H1 (cell line): ENCODE measurements at regions not wholly inside any gene's neighbourhood (a gene's known extent, or its start where the extent isn't known, plus 50 kb on each side); places are given as distances from the start of the nearest gene placed in this dataset.

ENCODE experiments used
- CTCF ChIA-PET: fragments of 300-600 bp; sonication (Branson Sonifier 250); formaldehyde crosslinking; loops from one replicate; lab custom pipeline; 2021; ENCODE audit not compliant: partially characterized antibody; lab: Charles Lee
- POLR2A ChIA-PET: fragments of 300-600 bp; sonication (Branson Sonifier 250); formaldehyde crosslinking; loops from one replicate; lab custom pipeline; 2021; ENCODE audit warnings: inconsistent platforms; ENCODE audit not compliant: partially characterized antibody; lab: Charles Lee
- DNase-seq, 2 experiments: peaks; one replicate each; pipeline versions ENCODE4 v3.0.0 to v3.0.0-alpha.2; 2010 to 2022; ENCODE audit warnings: low spot score in 2 of 2, low read depth in 1 of 2, mixed read lengths in 1 of 2
- FAIRE-seq: peaks from 2 replicates; lab custom pipeline; 2011; peaks lifted over from hg19 to GRCh38; lab: Jason Lieb, UNC
- H2AFZ ChIP-seq: 2 replicates; pipeline ENCODE4 v1.8.1; 2012; ENCODE audit warnings: low read length, inconsistent platforms
- H2AK5ac ChIP-seq: 2 replicates; pipeline ENCODE4 v1.6.1; 2013; ENCODE audit warnings: low read depth, low read length
- H2BK120ac ChIP-seq: replicated peaks from 2 replicates; pipeline ENCODE3; 2013; ENCODE audit warnings: low read depth, low read length, inconsistent platforms
- H2BK12ac ChIP-seq: 2 replicates; pipeline ENCODE4 v1.6.1; 2013; ENCODE audit warnings: low read depth, low read length
- H2BK15ac ChIP-seq: 2 replicates; pipeline ENCODE4 v1.6.1; 2013; ENCODE audit warnings: low read length
- H2BK20ac ChIP-seq: 2 replicates; pipeline ENCODE4 v1.6.1; 2013; ENCODE audit warnings: low read length
- H2BK5ac ChIP-seq: 2 replicates; pipeline ENCODE4 v1.6.1; 2013; ENCODE audit warnings: low read depth, low read length
- H3K14ac ChIP-seq: 2 replicates; pipeline ENCODE4 v1.6.1; 2013; ENCODE audit warnings: inconsistent platforms; ENCODE audit not compliant: insufficient read length
- H3K18ac ChIP-seq: 2 replicates; pipeline ENCODE4 v1.6.1; 2013; ENCODE audit warnings: low read length; ENCODE audit errors: extremely low read depth
- H3K23ac ChIP-seq: 2 replicates; pipeline ENCODE4 v1.6.1; 2013; ENCODE audit warnings: inconsistent platforms; ENCODE audit not compliant: insufficient read length
- H3K23me2 ChIP-seq: 2 replicates; pipeline ENCODE4 v1.6.1; 2013; ENCODE audit warnings: low read depth, low read length
- H3K27ac ChIP-seq: 2 replicates; pipeline ENCODE4 v1.6.1; 2011; ENCODE audit warnings: low read depth, low read length, inconsistent platforms
- H3K27me3 ChIP-seq, 4 experiments: replicated peaks in 1 of 4; 1 replicate in 1 of 4; 2 replicates in 3 of 4; pipeline versions ENCODE4 v1.6.1 to v1.8.1; 2011 to 2013; ENCODE audit warnings: low read length in 3 of 4, mild to moderate bottlenecking in 3 of 4, inconsistent platforms in 2 of 4, mixed read lengths in 2 of 4, moderate library complexity in 1 of 4; ENCODE audit not compliant: control insufficient read depth in 3 of 4, insufficient read depth in 3 of 4; ENCODE audit errors: extremely low read depth in 1 of 4
- H3K36me3 ChIP-seq, 4 experiments: 2 replicates each; pipeline versions ENCODE4 v1.6.1 to v1.8.1; 2011 to 2013; ENCODE audit warnings: mild to moderate bottlenecking in 4 of 4, low read length in 3 of 4, moderate library complexity in 2 of 4, control low read depth in 1 of 4, inconsistent platforms in 1 of 4; ENCODE audit not compliant: insufficient read depth in 4 of 4, control insufficient read depth in 2 of 4
- H3K4ac ChIP-seq: replicated peaks from 2 replicates; pipeline ENCODE3; 2013; ENCODE audit warnings: low read length, low read depth, mixed read lengths, inconsistent platforms; ENCODE audit not compliant: insufficient read length
- H3K4me1 ChIP-seq, 4 experiments: replicated peaks in 1 of 4; 1 replicate in 1 of 4; 2 replicates in 3 of 4; pipeline versions ENCODE4 v1.6.1 to v1.8.1; 2011 to 2013; ENCODE audit warnings: low read length in 3 of 4, inconsistent platforms in 2 of 4, mixed read lengths in 1 of 4; ENCODE audit not compliant: insufficient read depth in 4 of 4, control insufficient read depth in 3 of 4
- H3K4me2 ChIP-seq, 2 experiments: 2 replicates each; pipeline versions ENCODE4 v1.6.1 to v1.8.1; 2011 to 2013; ENCODE audit warnings: low read depth in 2 of 2, low read length in 2 of 2, control low read depth in 1 of 2, inconsistent platforms in 1 of 2, mild to moderate bottlenecking in 1 of 2; ENCODE audit not compliant: insufficient read depth in 1 of 2
- H3K4me3 ChIP-seq, 4 experiments: fragments of 200-600, 300-600 bp in 1 of 4; sonication (generic), shearing (Covaris generic), sonication (Bioruptor Twin) in 1 of 4; 2 replicates each; pipeline versions ENCODE4 v1.5.1 to v1.8.1; 2011 to 2016; ENCODE audit warnings: low read length in 4 of 4, low read depth in 3 of 4, control low read depth in 2 of 4, inconsistent platforms in 2 of 4, mild to moderate bottlenecking in 2 of 4, mixed read lengths in 1 of 4, moderate library complexity in 1 of 4; ENCODE audit not compliant: insufficient read depth in 2 of 4; ENCODE audit errors: extremely low read depth in 1 of 4
- H3K56ac ChIP-seq: replicated peaks from 2 replicates; pipeline ENCODE3; 2013; ENCODE audit warnings: low read depth, mild to moderate bottlenecking, mixed read lengths, low read length, inconsistent platforms; ENCODE audit not compliant: insufficient read length
- H3K79me1 ChIP-seq: 2 replicates; pipeline ENCODE4 v1.6.1; 2013; ENCODE audit warnings: low read depth, low read length, control low read depth
- H3K79me2 ChIP-seq, 2 experiments: 2 replicates each; pipeline versions ENCODE4 v1.6.1 to v1.8.1; 2012 to 2013; ENCODE audit warnings: low read length in 2 of 2, mild to moderate bottlenecking in 2 of 2, inconsistent platforms in 1 of 2; ENCODE audit not compliant: insufficient read depth in 2 of 2, control insufficient read depth in 1 of 2
- H3K9ac ChIP-seq, 4 experiments: replicated peaks in 1 of 4; 1 replicate in 1 of 4; 2 replicates in 3 of 4; pipeline versions ENCODE4 v1.6.1 to v1.8.1; 2011 to 2013; ENCODE audit warnings: low read depth in 3 of 4, low read length in 3 of 4, control low read depth in 2 of 4, mild to moderate bottlenecking in 2 of 4, moderate library complexity in 2 of 4, inconsistent platforms in 1 of 4; ENCODE audit errors: extremely low read depth in 1 of 4
- H3K9me3 ChIP-seq, 2 experiments: 2 replicates each; pipeline versions ENCODE4 v1.6.1 to v1.8.1; 2012 to 2013; ENCODE audit warnings: mild to moderate bottlenecking in 2 of 2, moderate library complexity in 2 of 2, control low read depth in 1 of 2, inconsistent platforms in 1 of 2, low read depth in 1 of 2, low read length in 1 of 2, mixed read lengths in 1 of 2; ENCODE audit not compliant: insufficient read depth in 2 of 2
- H4K20me1 ChIP-seq, 2 experiments: replicated peaks in 1 of 2; 2 replicates each; pipeline versions ENCODE3 to v1.8.1; 2011 to 2013; ENCODE audit warnings: inconsistent platforms in 2 of 2, low read length in 2 of 2, mild to moderate bottlenecking in 1 of 2; ENCODE audit not compliant: insufficient read depth in 2 of 2, control insufficient read depth in 1 of 2
- H4K5ac ChIP-seq: 2 replicates; pipeline ENCODE4 v1.6.1; 2013; ENCODE audit warnings: low read length, low read depth, mixed read lengths, inconsistent platforms; ENCODE audit not compliant: insufficient read length
- H4K8ac ChIP-seq: 2 replicates; pipeline ENCODE4 v1.8.0; 2013; ENCODE audit warnings: mild to moderate bottlenecking, moderate library complexity, low read length, inconsistent platforms; ENCODE audit not compliant: insufficient read depth; ENCODE audit errors: extremely low read depth
- H4K91ac ChIP-seq: replicated peaks from 2 replicates; pipeline ENCODE3; 2013; ENCODE audit warnings: low read length, mixed read lengths, inconsistent platforms; ENCODE audit not compliant: insufficient read length
- JUN ChIP-seq: IDR thresholded peaks from 2 replicates; pipeline ENCODE4 v1.6.1; 2011; ENCODE audit warnings: low read depth, mild to moderate bottlenecking, improper control_type of control experiment, low read length
- JUND ChIP-seq: IDR thresholded peaks from 2 replicates; pipeline ENCODE4 v1.6.1; 2011; ENCODE audit warnings: mild to moderate bottlenecking, improper control_type of control experiment, low read length
- POLR2A ChIP-seq, 2 experiments: IDR thresholded peaks; 1 replicate in 1 of 2; 2 replicates in 1 of 2; pipeline ENCODE4 v1.6.1; 2011; ENCODE audit warnings: low read depth in 2 of 2, low read length in 2 of 2, mild to moderate bottlenecking in 2 of 2; ENCODE audit errors: control extremely low read depth in 1 of 2
- RNF2 ChIP-seq: fragments of 200-900, 300-1000 bp; sonication (generic); IDR thresholded peaks from 2 replicates; pipeline ENCODE4 v1.7.1; 2016; ENCODE audit warnings: borderline replicate concordance, low read depth, mild to moderate bottlenecking, antibody characterized with exemption, low read length; ENCODE audit not compliant: poor library complexity, severe bottlenecking; ENCODE audit errors: missing control alignments
- WGBS, 2 experiments: shearing (Covaris generic) in 1 of 2; methylation state at CpG; one replicate each; pipeline versions ENCODE4 v1.1.6 to v1.1.7; 2013 to 2015; ENCODE audit warnings: low lambda C conversion rate in 2 of 2, mixed read lengths in 2 of 2, inconsistent platforms in 1 of 2, low coverage in 1 of 2, missing lambda C conversion rate in 1 of 2; ENCODE audit not compliant: insufficient replicate concordance in 2 of 2, insufficient coverage in 1 of 2, insufficient read length in 1 of 2; ENCODE audit errors: extremely low coverage in 1 of 2, missing lambda C conversion rate in 1 of 2; 5-methylcytosine and 5-hydroxymethylcytosine counted together

DNA sequence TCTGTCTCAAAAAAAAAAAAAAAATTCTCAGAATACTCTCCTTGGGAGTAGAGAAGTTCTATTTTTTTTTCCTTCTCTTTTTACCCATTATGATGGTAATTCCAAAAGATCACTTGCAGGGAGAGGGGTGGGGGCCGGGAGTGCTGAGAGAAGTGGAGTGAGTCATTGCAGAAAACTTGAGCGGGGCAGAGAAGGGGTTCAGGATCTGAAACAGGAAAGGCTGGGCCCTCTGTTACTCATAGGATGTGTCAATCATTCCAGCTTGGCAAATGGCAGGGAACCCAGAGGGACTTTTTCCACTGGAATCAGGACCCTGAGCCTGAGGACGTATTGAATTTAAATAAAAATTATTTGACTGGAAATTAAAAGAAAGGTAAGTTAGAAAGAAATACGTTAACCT lies 111.4 kb upstream of the ARMC2 start:
- H3K27ac ChIP-seq = no peak overlapping the region

More for the DNA sequence above, 111.4 kb upstream of the ARMC2 start:
- Histone ChIP-seq H2BK12ac (no peak overlapping the region), H2AK5ac (no peak overlapping the region), H3K4ac (no peak overlapping the region), H4K5ac (no peak overlapping the region), H3K4me2 (no peak overlapping the region), H2BK120ac (no peak overlapping the region), H3K36me3 (no peaks in the 10 kb centered on the region), H3K27me3 (peaks cover 0 to 4% (median 4%) of the 10 kb centered on the region in 4 experiments; a peak in 3 of 7 replicates), H3K4me1 (peaks cover 1 to 12% (median 8%) of the 10 kb centered on the region in 4 experiments), H3K14ac (no peak overlapping the region), H2BK20ac (no peak overlapping the region), H3K79me2 (no peaks in the 10 kb centered on the region), H3K18ac (no peak overlapping the region; the same call in 1 of the 2 replicates), H4K91ac (no peak overlapping the region), H3K9me3 (no peaks in the 10 kb centered on the region), H4K20me1 (no peaks in the 10 kb centered on the region), H3K56ac (no peak overlapping the region), H4K8ac (no peak overlapping the region), H3K23ac (no peak overlapping the region), H2BK5ac (no peak overlapping the region), H3K9ac (no peak overlapping the region), H2AFZ (no peak overlapping the region), H3K79me1 (no peaks in the 10 kb centered on the region), H2BK15ac (no peak overlapping the region), H3K23me2 (no peaks in the 10 kb centered on the region; the same call in 1 of the 2 replicates), H3K4me3 (no peak overlapping the region)
- POLR2A ChIA-PET = interaction anchor here (0.6 to 1.2 kb wide), 4 partner anchors 105 to 439 kb away, joined by 3 to 5 read pairs (median 3); no protein-coding TSS in a partner anchor
- DNase-seq (peak in 1 of 2 experiments; percentile 61), FAIRE-seq (no peak)
- CTCF ChIA-PET = no interaction called here
- WGBS, 2 experiments = 30% methylated on average over 4 of the region's 4 CpGs; no CpG with 5 or more reads in 1 of the 2 experiments
- TF ChIP-seq JUN (no peak), POLR2A (IDR thresholded peaks at IDR 0.05; ENCODE audit: control extremely low read depth in 1 of 2, low read depth in 2 of 2, low read length in 2 of 2) (no peak), RNF2 (no peak), JUND (peak; percentile 91)
